PC-9 (cell line): ENCODE measurements at regions not wholly inside any gene's neighbourhood (a gene's known extent, or its start where the extent isn't known, plus 50 kb on each side); places are given as distances from the start of the nearest gene placed in this dataset.

Source experiments
- BruUV-seq: library from RNA; stranded (reverse); fragments of 400-500 nt; replicated peaks from 2 replicates; lab custom pipeline; 2021; lab: Mats Ljungman, UMichigan
- CTCF ChIA-PET: fragments of 300-600 bp; sonication (Branson Sonifier 250); formaldehyde crosslinking; loops from one replicate; lab custom pipeline; 2022; ENCODE audit warnings: antibody characterized with exemption; lab: Charles Lee
- POLR2A ChIA-PET: fragments of 300-600 bp; sonication (Branson Sonifier 250); formaldehyde crosslinking; loops from one replicate; lab custom pipeline; 2022; ENCODE audit warnings: antibody characterized with exemption; ENCODE audit not compliant: unreplicated experiment; lab: Charles Lee
- DNase-seq, 2 experiments: peaks; one replicate each; pipeline versions ENCODE4 v3.0.0 to v3.0.0-alpha.2; 2015 to 2022; ENCODE audit warnings: mixed read lengths in 1 of 2
- H2AFZ ChIP-seq: fragments of 200-600 bp; sonication (generic); 2 replicates; pipeline ENCODE4 v1.8.1; 2017; ENCODE audit warnings: antibody characterized with exemption
- H3F3A ChIP-seq: fragments of 200-600 bp; sonication (generic); 2 replicates; pipeline ENCODE4 v1.8.1; 2017; ENCODE audit warnings: antibody characterized with exemption, mild to moderate bottlenecking, low read depth; ENCODE audit not compliant: insufficient read depth
- H3K27ac ChIP-seq: fragments of 200-600 bp; sonication (generic); 2 replicates; pipeline ENCODE4 v1.6.1; 2016; ENCODE audit warnings: mixed run types
- H3K27me3 ChIP-seq: fragments of 200-600 bp; sonication (generic); 2 replicates; pipeline ENCODE4 v1.6.1; 2016; ENCODE audit warnings: low read depth, mixed run types; ENCODE audit not compliant: insufficient read depth
- H3K36me3 ChIP-seq: fragments of 200-600 bp; sonication (generic); 2 replicates; pipeline ENCODE4 v1.6.1; 2016; ENCODE audit warnings: low read depth, mixed run types
- H3K4me1 ChIP-seq: fragments of 200-600 bp; sonication (generic); replicated peaks from 2 replicates; pipeline ENCODE4 v1.6.1; 2016; ENCODE audit warnings: mixed run types; ENCODE audit not compliant: insufficient read depth
- H3K4me2 ChIP-seq: fragments of 200-600 bp; sonication (generic); 2 replicates; pipeline ENCODE4 v1.6.1; 2017; ENCODE audit warnings: mixed run types
- H3K4me3 ChIP-seq: fragments of 200-600 bp; sonication (generic); 2 replicates; pipeline ENCODE4 v1.6.1; 2016; ENCODE audit warnings: mixed run types
- H3K79me2 ChIP-seq: fragments of 200-600 bp; sonication (generic); 2 replicates; pipeline ENCODE4 v1.6.1; 2017; ENCODE audit warnings: low read depth, mixed run types
- H3K9me2 ChIP-seq: fragments of 200-600 bp; sonication (generic); 2 replicates; pipeline ENCODE4 v1.8.1; 2017; ENCODE audit warnings: mild to moderate bottlenecking; ENCODE audit not compliant: insufficient read depth
- H3K9me3 ChIP-seq: fragments of 200-600 bp; sonication (generic); 2 replicates; pipeline ENCODE4 v1.8.1; 2016; ENCODE audit warnings: low read depth; ENCODE audit not compliant: insufficient read depth
- H4K20me1 ChIP-seq: fragments of 200-600 bp; sonication (generic); 2 replicates; pipeline ENCODE4 v1.8.1; 2017; ENCODE audit not compliant: insufficient read depth
- CTCF ChIP-seq: fragments of 200-600 bp; sonication (generic); conservative IDR thresholded peaks from 2 replicates; pipeline ENCODE4 v1.6.1; 2017; ENCODE audit warnings: mixed run types, antibody characterized with exemption, mild to moderate bottlenecking, moderate library complexity
- EZH2 ChIP-seq: fragments of 200-600 bp; sonication (generic); IDR thresholded peaks from 2 replicates; pipeline ENCODE4 v1.8.0; 2017; ENCODE audit warnings: antibody characterized with exemption, low read depth
- intact Hi-C: fragments of 100-400 bp; cut with micrococcal nuclease; formaldehyde crosslinking; loops from one replicate; pipeline ENCODE4 v1.10.0; 2022; ENCODE audit not compliant: unreplicated experiment

GRCh38 chr5:124444147-124444775 is 302.2 kb downstream of the ZNF608 start:
- Histone ChIP-seq H3K4me2 (no peak overlapping the region), H4K20me1 (no peaks in the 10 kb centered on the region), H3K9me2 (no peaks in the 10 kb centered on the region), H3K27me3 (no peaks in the 10 kb centered on the region), H3K4me1 (no peaks in the 10 kb centered on the region), H3K79me2 (no peaks in the 10 kb centered on the region), H3F3A (no peaks in the 10 kb centered on the region), H3K4me3 (no peak overlapping the region), H2AFZ (no peak overlapping the region), H3K9me3 (no peaks in the 10 kb centered on the region), H3K27ac (no peak overlapping the region), H3K36me3 (no peaks in the 10 kb centered on the region)
- intact Hi-C loops, result no loop called here
- POLR2A ChIA-PET, result no interaction called here
- TF ChIP-seq EZH2 (no peak), CTCF (no peak)
- CTCF ChIA-PET, result no interaction called here
- BruUV-seq, result no TSS peak
- DNase-seq, result no peak

GRCh38 chr5:124440471-124440870 is 306.0 kb downstream of the ZNF608 start:
- no peaks in the 10 kb centered on the region for H3K9me2 ChIP-seq
- H3K4me3 ChIP-seq, result no peak overlapping the region
- no peaks in the 10 kb centered on the region for H4K20me1 ChIP-seq
- no peaks in the 10 kb centered on the region for H3K79me2 ChIP-seq
- H3K27me3 ChIP-seq, result no peaks in the 10 kb centered on the region
- H3K9me3 ChIP-seq, result no peaks in the 10 kb centered on the region
- no TSS peak for BruUV-seq
- H3K36me3 ChIP-seq, result no peaks in the 10 kb centered on the region
- H2AFZ ChIP-seq, result no peak overlapping the region
- ChIA-PET CTCF (no interaction called here), POLR2A (no interaction called here)
- no peak overlapping the region for H3K4me2 ChIP-seq
- no peak overlapping the region for H3K27ac ChIP-seq
- no peak for DNase-seq
- H3F3A ChIP-seq, result no peaks in the 10 kb centered on the region
- TF ChIP-seq CTCF, result no peak
- no peaks in the 10 kb centered on the region for H3K4me1 ChIP-seq
- intact Hi-C loops, result no loop called here

GRCh38 chr5:124439609-124440008 is 306.8 kb downstream of the ZNF608 start:
- H2AFZ ChIP-seq, result no peak overlapping the region
- no peak overlapping the region for H3K4me3 ChIP-seq
- intact Hi-C loops, result no loop called here
- no peak overlapping the region for H3K27ac ChIP-seq
- CTCF ChIA-PET, result no interaction called here
- no peaks in the 10 kb centered on the region for H3K4me1 ChIP-seq
- no peaks in the 10 kb centered on the region for H3F3A ChIP-seq
- no peaks in the 10 kb centered on the region for H3K79me2 ChIP-seq
- no peaks in the 10 kb centered on the region for H3K36me3 ChIP-seq
- POLR2A ChIA-PET, result no interaction called here
- TF ChIP-seq CTCF (no peak), EZH2 (no peak)
- H3K9me3 ChIP-seq, result no peaks in the 10 kb centered on the region
- no peak overlapping the region for H3K4me2 ChIP-seq
- no peaks in the 10 kb centered on the region for H3K27me3 ChIP-seq
- BruUV-seq, result no TSS peak
- H4K20me1 ChIP-seq, result no peaks in the 10 kb centered on the region
- DNase-seq, result no peak
- H3K9me2 ChIP-seq, result no peaks in the 10 kb centered on the region
